ENCODE measurements at regions not wholly inside any gene's neighbourhood (a gene's known extent, or its start where the extent isn't known, plus 50 kb on each side); places are given as distances from the start of the nearest gene placed in this dataset.

- TF ChIP-seq, protein P1, sequence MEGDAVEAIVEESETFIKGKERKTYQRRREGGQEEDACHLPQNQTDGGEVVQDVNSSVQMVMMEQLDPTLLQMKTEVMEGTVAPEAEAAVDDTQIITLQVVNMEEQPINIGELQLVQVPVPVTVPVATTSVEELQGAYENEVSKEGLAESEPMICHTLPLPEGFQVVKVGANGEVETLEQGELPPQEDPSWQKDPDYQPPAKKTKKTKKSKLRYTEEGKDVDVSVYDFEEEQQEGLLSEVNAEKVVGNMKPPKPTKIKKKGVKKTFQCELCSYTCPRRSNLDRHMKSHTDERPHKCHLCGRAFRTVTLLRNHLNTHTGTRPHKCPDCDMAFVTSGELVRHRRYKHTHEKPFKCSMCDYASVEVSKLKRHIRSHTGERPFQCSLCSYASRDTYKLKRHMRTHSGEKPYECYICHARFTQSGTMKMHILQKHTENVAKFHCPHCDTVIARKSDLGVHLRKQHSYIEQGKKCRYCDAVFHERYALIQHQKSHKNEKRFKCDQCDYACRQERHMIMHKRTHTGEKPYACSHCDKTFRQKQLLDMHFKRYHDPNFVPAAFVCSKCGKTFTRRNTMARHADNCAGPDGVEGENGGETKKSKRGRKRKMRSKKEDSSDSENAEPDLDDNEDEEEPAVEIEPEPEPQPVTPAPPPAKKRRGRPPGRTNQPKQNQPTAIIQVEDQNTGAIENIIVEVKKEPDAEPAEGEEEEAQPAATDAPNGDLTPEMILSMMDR (IDR thresholded peaks at IDR 0.05) = no peak
- TF ChIP-seq EP300 (IDR thresholded peaks at IDR 0.05; ENCODE audit: borderline replicate concordance in 1 of 2, low read depth in 1 of 2, low read length in 1 of 2) (no peak), MXI1 (IDR thresholded peaks at IDR 0.05; ENCODE audit: low read depth, low read length) (no peak), JUND (IDR thresholded peaks at IDR 0.05) (no peak), TEAD4 (IDR thresholded peaks at IDR 0.05; ENCODE audit: borderline replicate concordance, insufficient read depth) (no peak), GATA2 (CRISPR knock-in tag; IDR thresholded peaks at IDR 0.05) (no peak), ZBTB33 (IDR thresholded peaks at IDR 0.05; ENCODE audit: borderline replicate concordance, low read depth) (no peak), TAF1 (IDR thresholded peaks at IDR 0.05; ENCODE audit: borderline replicate concordance, low read depth, low read length) (no peak)
- TF ChIP-seq, protein P2, sequence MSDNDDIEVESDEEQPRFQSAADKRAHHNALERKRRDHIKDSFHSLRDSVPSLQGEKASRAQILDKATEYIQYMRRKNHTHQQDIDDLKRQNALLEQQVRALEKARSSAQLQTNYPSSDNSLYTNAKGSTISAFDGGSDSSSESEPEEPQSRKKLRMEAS (IDR thresholded peaks at IDR 0.05; ENCODE audit: low read depth) = no peak
- TF ChIP-seq, protein P3, sequence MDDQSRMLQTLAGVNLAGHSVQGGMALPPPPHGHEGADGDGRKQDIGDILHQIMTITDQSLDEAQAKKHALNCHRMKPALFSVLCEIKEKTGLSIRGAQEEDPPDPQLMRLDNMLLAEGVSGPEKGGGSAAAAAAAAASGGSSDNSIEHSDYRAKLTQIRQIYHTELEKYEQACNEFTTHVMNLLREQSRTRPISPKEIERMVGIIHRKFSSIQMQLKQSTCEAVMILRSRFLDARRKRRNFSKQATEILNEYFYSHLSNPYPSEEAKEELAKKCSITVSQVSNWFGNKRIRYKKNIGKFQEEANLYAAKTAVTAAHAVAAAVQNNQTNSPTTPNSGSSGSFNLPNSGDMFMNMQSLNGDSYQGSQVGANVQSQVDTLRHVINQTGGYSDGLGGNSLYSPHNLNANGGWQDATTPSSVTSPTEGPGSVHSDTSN (IDR thresholded peaks at IDR 0.05) = no peak
Measured at GRCh38 chr11:76292583-76293188, 86.4 kb upstream of the WNT11 start.
